DMS153 (cell line): ENCODE measurements at regions not wholly inside any gene's neighbourhood (a gene's known extent, or its start where the extent isn't known, plus 50 kb on each side); places are given as distances from the start of the nearest gene placed in this dataset.
"Not testable (repeated sequence)": the region's sequence is repeated elsewhere in the genome, so short reads cannot be mapped to it uniquely, and the experiment has no call there.

Source experiments
- DNase-seq: peaks from one replicate; lab custom pipeline; 2025; lab: John Stamatoyannopoulos, UW

DNA sequence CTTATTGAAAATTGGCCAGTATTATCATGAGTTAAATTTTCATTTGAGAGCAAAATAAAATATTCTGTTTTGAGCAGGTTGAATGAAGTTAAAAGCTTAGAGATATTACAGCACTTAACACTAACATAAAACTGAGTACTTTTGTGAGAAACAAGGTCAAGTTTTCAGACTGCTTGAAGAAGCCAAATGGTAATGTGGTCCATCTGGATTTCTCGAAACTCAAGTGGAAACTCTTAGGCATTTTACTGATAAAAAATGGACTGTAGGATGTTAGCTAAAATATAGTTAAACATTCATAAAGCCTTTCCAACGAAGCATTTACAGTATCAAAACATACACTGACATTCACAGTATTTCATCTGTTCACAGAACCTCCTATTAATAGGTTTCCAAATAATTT lies 528.1 kb upstream of the SEMA3D start:
- DNase-seq: no peak

DNA sequence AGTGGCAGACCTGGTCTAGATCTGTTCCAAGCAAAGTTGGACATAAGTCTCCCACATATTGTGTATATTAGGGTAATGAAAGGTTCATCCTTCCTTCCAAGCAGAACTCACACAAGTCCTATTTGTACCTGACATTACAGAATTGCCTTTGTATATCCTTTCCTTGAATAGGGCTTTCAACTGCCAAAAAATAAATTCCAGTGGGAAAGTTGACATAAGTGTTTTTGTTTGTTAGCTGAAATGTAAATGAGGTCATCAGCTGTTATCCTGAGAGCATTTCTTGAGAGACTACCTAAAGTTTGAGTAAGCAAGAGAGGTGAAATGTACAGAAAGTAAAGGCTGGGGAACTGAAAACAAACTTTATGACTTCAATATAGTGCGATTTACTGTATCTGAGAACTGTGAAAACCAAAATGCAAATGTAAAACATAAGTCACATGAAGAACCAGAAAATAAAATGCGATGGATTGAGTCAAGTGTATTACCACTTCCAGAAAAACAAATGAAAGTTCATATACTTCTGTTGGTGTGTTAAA lies 527.3 kb upstream of the SEMA3D start:
- no peak for DNase-seq

DNA sequence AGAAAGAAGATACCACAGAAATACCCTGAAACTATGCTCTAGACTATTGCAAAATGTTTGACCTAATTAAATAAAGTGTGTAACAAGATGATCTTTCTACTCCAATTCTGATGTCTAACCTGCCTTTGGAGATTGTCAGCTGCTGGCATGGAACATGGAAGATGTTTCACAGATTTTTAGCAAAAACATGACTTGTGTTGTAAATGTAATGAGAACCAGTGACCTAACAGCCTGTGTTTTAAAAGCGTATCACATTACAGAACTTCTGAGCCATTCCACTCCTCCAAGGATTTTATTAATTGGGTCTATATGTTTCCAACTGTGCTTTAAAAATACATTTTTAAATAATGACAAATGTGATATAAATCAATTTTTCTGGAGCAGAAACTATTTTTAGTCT lies 526.3 kb upstream of the SEMA3D start:
- DNase-seq: no peak

DNA sequence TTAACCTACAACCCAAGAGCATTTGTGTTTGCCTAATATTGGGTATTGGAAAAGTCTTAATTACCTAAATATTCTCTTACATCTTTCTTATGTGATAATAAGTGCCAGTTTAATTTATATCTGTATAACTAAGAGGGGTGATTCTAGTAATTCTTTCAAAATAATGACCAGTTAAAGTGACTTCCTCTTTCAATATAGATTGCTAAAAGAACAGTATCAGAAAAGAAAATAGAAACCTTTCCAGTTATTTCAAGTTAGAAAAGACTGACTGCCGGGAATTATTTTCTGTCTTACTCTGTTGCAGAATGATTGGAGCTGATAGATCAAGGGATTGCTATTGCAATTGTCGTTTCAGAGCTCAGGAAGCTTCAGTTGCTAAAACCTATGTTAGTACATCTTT lies 525.0 kb upstream of the SEMA3D start:
- DNase-seq: no peak

DNA sequence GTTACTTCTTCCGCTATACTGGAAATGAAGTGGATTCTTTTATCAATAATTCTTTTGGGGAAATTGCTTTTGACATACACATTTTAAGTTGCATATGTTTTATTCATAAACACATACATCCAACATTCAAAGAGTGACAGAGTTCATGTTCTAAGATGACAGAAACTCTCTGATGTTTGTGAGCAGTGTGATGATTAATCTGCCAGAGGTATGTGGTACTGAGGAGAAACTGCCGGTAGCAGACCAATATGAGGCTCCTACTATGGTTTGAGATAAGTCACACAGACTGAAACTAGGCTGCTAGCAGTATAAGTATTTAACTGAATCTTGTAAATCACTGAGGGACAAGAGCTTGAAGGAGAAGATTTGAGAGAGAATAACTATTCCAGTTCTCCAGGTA lies 524.1 kb upstream of the SEMA3D start:
- no peak for DNase-seq

DNA sequence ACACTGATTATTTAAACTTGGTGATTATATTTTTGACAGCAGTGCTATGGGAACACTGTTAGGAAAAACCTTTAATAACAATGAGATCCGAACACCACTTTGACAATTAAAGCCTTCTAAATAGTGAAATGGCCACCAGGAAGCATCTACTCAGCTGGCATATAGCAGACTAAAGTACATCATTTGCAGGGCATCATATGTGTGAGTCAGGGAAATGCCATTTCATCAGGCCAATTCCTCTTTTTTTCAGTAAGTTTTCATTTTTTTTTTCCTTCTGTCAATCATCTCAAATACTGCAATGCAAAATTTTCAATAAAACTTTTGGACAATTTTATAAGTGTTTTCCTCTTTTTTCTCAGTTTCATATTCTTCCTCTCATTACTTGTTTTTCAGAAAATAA lies 521.4 kb upstream of the SEMA3D start:
- DNase-seq: no peak

DNA sequence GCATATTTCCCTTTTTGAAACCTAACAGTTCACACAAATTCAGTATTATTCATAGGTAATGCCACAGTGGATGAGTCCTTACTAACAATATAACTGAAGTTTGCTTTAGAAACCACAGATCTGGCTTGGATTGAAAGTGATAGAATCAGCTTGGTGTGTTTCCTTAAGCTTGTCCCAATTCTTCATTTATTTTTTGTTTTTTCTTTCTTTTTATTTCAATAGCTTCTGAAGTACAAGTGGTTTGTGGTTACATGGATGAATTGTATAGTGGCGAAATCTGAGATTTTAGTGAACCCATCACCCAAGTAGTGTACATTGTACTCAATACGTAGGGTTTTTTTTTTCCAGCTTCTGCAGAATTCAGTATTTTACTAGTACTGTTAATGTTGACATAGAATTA lies 518.2 kb upstream of the SEMA3D start:
- DNase-seq: no peak

DNA sequence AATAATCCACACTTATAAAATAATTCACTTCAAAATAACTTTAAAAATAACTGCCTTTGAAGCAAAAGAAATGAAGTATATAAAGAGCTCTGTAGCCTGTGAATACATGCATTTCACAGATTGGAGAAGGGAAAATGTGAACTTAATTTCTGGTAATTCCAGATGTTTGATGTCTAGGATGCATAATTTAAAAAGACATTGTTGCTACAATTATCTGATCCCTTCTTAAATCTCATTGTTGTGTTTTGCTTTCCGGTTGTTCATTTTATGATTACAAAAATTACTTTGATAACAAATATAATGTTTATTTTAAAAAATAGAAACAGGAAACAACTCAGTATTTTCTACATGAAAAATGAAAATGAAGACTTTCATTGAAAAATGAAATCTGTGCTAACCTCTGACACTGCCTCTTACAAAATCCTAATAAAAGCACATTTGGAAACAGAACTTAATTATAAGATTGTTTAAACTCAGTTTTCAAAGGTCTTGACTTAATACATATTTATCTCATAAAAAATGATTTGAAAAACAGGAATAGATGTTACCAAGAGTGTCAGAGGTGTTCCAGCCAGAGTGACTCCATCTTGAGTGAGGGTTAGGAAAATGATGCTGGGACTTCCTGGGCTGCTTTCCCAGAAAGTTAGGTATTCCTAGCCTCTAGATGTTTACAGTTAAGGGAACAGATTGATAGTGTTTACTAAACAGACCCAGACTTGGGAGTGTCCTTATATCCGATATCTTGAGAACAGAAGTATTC lies 516.6 kb upstream of the SEMA3D start:
- no peak for DNase-seq

DNA sequence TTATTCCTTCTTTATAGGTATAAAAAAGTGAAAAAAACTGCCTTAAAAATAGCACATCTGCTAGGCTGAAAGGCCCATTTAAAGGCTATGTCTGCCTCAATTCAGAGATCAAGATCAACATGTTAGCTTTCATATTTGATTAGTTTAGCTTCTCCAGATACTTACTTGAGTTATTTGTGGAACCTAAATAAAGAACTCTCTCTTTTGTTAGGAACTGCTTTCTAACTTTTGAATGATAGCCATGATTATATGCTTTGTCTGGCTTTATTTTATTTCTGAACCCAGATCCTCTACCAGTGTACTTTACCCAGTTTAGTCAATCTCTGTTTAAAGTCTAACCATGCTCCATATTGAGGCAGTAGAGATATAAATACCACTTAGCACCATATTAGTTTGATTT lies 515.5 kb upstream of the SEMA3D start:
- DNase-seq: no peak

DNA sequence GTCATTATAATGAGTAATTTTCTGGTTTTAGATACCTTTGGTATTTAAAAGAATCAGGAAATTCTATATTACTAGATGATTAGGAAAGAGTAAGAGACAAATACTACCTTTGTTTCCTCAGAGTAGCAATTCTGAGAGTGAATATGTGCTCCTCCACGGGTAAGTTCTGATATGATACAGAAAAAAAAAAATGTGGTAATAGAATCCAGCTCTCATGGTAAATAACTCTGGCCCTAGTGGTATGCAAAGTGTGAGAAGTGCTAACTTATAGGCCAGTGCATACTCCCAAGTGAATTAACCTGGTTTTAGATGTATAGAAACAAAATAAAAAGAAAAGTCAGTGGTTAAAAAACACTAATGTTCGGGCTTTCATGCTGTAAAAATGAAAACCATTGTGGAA lies 512.6 kb upstream of the SEMA3D start:
- no peak for DNase-seq

DNA sequence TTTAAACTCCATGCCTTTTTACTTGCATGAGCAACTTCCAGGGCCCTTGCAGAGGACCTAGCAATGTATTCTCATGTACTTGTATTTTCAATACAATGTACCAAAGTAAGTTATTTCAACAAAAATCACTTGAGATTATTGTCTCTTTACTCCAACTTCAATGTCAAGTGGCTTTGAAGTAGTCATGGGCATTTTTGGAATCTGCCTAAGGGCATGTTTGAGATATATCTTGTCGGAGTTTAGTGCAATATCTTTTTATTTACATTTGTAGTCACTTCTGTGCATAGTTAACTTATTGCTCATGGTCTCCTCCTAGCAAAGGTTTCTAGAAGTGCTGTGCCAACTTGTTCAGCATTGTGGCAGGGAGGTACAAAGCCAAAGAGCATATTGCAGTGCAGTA lies 508.7 kb upstream of the SEMA3D start:
- no peak for DNase-seq

DNA sequence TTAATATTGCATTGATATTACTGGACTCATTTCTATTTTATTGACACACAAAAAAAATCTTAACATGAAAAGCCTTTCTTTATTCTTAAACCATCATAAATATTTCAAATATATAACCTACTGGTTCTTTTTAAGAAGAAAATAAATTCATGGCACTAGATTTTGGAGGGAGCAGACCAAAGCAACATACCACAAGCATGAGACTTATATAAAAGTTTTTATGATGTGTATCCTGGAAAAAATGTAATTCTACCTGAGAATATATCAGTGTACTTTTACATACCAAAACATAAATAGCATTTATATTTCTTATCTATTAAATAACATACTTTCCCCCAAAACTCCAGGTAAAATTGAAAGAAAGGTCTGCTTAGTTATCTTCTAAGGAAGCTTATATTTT lies 508.2 kb upstream of the SEMA3D start:
- no peak for DNase-seq

DNA sequence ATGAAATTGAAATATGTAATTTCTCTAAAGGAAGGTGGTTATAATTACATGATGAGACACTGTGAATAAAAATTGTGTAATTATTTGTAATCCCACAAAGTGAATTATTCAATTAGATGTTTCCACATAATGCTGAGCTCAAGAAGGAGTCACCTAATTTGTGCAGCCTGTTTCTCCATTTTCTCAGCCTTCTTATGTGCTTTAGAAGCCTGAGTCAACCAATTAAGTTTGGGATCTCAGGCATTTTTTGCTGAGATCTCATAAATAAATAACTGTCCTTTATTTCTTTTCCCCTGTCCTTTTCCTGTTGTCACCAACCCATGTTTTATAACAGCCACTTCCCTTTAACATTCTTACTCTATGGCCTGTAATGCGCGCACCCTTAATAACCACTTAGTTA lies 506.5 kb upstream of the SEMA3D start:
- DNase-seq: no peak

DNA sequence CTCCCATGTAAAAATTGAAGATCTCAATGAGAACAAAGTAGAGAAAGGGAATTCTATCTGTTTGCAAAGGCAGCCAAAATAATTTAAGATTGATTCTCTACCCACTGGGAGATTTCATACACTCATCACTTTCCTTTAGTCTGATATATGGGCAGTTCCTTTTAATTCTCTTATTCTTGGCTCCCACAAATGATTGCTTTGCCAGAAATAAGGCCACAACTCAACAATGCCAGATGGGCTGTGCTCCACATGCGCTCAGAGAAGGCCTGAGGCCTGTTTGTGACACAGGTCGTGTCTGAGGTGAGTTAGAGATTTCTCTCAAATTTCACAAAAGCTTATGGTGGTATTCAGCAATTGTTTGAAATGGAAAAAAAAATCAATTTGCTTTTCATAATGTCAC lies 501.9 kb upstream of the SEMA3D start:
- DNase-seq: no peak

DNA sequence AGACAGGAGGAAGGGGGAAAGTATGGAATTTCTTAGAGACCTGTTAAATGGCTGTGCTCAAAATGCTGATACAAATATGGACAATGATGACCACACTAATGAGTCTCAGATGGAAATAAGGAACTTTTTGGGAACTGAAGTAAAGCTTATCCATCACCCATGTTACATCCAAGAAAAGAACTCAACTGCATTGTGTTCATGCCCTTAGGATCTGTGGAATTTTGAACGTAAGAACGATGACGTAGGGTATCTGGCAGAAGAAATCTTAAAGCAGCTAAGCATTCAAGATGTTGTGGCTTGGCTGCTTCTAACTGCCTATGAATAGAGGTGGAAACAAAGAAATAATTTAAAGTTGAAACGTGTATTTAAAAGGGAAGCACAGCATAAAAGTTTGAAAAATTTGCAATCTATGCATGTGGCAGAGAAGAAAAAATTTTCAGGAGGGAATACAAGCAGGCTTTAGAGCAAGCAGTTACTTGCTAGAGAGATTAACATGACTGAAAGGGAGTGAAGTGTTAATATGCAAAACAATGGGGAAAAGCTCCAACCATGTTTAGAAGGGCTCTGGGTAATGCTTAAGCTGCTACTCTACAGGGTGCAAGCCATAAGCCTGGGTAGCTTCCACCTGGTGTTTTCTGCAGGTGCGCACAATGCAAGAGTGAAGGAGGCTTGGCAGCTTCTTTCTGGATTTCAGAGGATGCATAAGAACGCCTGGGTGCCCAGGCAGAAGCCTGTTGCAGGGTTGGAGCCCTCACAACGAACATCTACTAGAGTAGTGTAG lies 499.7 kb upstream of the SEMA3D start:
- no peak for DNase-seq

DNA sequence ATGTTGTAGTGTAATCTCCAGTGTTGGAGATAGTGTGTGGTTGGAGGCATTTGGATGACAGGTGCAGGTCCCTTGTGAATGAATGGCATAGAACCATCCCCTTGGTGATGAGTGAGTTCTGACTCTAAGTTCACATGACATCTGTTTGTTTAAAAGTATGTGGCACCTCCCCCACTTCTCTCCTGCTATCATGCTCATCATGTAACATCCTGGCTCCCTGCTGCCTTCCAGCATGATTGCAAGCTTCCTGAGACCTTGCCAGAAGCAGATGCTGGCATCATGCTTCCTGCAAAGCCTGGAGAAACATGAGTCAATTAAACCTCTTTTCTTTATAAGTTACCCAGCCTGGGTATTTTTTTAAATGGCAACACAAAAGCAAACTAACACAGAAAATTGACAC lies 499.0 kb upstream of the SEMA3D start:
- DNase-seq: no peak

DNA sequence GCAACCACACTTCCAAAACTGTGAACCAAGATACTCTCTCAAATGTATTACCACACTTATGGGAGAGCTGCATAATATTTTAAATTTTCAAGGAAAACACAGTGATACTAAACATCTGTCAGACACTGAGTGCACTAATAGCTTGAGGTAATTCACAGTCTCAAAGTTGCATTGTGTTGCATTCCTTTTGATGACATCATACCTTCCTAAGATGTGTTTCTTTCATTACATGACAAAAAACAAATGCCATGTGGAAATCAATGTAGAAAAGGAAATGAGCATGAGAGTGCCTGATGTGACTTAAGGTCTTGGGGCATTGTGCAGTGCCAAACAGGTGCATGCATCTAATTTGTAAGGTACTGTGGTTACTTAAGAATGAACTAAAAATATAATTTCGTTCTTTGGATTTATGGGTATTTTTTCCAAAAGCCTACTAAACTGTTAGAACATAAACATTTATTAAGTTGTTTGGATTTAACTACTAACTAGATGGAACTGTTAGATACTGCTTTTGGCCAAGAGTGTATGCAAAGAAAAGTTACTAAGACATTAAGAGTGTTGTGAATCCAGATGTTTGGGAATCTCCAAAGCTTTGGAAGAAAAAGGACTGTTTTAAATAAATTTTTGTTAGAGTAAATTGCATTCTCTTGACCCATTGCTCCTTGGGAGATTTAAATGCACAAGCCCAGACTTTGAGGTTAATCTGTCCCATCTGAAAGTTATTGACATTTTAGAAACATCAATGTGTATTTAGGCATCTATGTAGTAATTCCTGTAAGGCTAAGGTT lies 496.2 kb upstream of the SEMA3D start:
- DNase-seq: no peak

DNA sequence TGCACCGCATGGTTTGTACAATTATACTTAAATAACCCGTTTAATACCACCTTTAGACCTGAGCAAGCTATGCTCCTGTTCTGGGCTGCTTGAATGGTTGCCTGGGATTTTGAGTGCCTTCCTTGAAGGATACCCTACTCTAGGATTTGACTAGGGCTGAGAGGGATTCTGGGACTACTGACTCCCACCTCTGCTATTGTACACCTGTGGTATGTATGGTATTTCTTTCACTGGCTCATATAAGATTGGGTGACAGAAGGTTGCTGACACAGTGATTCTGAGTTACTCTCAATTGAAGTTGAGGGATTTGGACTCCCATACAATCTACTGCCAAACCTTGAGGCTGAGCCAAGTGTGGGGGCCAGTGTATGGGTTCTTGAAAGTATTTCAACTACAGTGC lies 494.4 kb upstream of the SEMA3D start:
- DNase-seq: no peak

DNA sequence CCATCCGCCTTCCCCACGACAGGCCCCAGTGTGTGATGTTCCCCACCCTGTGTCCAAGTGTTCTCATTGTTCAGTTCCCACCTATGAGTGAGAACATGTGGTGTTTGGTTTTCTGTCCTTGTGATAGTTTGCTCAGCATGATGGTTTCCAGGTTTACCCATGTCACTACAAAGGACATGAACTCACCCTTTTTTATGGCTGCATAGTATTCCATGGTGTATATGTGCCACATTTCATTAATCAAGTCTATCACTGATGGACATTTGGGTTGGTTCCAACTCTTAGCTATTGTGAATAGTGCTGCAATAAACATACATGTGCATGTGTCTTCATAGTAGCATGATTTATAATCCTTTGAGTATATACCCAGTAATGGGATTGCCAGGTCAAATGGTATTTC lies 488.2 kb upstream of the SEMA3D start:
- DNase-seq: not testable (repeated sequence)

DNA sequence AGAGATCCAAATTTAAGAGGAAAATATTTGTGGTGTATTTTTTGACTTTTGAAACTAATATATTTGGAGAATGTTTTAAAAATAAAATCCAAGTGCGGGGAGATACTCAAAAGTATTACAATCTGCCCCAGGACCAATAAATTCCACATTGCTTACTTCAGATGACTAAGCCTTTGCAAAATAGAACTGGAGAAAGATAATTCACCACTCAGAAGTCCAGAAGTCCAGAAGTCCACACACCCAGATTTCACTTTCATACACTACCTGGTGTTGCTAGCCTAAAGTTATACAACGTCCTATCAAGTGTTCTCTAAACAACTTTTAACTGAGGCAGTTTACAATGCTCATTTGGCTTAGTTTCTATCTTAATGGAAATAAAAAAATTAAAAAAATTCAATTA lies 487.0 kb upstream of the SEMA3D start:
- DNase-seq: no peak

DNA sequence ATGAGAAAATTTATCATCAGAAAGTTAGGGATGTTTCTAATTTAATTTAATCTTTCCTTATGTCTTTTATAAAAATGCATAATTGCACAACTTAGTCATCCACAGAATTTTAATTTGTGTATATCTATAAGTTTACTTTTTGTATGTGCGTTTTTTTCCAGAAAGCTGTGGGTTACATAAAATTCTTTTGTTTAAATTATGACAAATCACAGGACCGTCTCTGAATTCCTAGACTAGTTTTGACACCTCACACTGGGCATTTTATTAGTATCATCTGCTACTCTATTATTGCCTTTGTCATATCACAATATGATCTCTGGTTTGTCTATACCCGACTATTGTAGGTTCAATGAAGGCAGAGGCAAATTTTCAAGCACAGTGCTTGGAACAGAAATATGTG lies 482.4 kb upstream of the SEMA3D start:
- DNase-seq: no peak

DNA sequence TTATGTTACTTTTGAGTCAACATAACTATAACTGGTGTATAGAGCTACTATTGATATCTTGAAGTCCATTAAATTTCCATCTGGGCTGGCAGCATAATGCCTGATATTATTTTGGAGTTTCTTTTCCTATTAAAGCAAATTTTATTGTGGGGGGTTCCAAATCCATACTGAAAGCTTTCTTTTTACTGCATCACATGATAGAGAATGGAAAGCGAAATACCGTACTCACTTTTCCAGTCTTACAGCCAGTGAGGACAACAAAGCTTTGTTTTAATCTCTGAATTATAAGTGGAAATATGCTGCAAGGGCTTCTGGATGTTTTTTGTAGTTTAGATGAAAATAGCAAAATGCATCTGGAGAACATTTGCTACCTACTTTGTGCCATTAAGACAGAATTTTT lies 477.5 kb upstream of the SEMA3D start:
- DNase-seq: no peak

DNA sequence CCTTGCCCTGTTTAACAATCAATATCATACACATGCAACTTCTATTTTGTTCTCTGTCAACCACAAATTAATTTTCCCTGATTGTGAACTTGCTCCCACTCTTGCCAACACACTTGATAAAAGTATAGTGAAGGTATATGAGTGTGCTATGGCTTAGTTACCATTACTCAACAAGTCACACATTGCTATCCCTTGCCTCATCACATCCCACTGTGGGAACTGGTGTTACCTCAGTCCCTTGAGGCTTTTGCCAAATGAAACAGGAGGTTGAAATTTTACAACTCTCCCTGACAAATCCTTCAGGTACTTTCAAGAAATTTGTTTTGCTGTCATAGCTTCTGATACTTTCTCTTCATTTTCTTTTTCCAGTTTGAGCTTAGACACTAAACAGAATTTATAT lies 472.5 kb upstream of the SEMA3D start:
- no peak for DNase-seq
